8988T (cell line): ENCODE measurements at regions not wholly inside any gene's neighbourhood (a gene's known extent, or its start where the extent isn't known, plus 50 kb on each side); places are given as distances from the start of the nearest gene placed in this dataset.

Experiments used
- DNase-seq: peaks from one replicate; pipeline ENCODE4 v3.0.0; 2011

- DNase-seq = no peak
These were observed 104.5 kb downstream of the NGF start for GRCh38 chr1:115233598-115233997.

DNA sequence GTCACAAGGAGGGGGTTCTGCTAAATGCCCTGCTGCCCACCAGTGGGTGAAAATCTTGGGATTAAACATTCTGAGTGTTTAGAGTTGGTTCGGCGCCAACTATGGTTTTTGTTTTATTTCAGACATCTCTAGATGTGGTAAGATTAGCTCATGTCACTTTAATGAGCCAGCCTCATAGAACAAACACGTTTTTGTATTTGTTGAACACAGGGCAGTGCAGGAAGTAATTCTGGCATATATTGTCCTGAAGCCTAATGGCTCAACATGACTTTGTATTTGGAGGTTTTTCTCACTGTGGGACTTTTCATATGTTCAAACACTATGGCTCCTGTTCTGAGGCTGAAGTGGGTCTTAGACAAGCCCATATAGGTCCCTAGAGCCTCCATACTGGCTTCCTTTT, 107.8 kb downstream of the NGF start:
- DNase-seq = no peak

- DNase-seq = no peak
These were observed 109.0 kb downstream of the NGF start for GRCh38 chr1:115229016-115229415.

DNA sequence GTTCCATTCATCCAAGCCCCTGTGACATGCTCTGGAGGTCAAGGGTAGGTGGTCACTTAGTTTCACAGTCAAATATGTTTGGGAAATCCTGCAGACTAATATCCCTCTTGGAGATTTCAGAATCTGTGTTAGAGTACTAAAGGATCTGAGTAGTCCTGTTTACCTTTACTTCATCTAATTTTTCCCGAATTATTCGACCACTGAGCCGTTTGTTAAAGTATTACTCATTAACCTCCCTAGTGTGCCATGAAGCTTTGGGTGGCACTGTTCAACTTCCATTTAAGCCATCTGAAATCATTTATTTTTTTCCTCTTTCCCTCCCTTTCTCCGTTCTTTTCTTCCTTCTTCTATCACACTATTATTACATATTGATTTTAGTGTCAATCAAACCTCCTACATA, 109.9 kb downstream of the NGF start:
- DNase-seq = no peak

GRCh38 chr1:115227346-115228082, 110.5 kb downstream of the NGF start:
- no peak for DNase-seq

DNA sequence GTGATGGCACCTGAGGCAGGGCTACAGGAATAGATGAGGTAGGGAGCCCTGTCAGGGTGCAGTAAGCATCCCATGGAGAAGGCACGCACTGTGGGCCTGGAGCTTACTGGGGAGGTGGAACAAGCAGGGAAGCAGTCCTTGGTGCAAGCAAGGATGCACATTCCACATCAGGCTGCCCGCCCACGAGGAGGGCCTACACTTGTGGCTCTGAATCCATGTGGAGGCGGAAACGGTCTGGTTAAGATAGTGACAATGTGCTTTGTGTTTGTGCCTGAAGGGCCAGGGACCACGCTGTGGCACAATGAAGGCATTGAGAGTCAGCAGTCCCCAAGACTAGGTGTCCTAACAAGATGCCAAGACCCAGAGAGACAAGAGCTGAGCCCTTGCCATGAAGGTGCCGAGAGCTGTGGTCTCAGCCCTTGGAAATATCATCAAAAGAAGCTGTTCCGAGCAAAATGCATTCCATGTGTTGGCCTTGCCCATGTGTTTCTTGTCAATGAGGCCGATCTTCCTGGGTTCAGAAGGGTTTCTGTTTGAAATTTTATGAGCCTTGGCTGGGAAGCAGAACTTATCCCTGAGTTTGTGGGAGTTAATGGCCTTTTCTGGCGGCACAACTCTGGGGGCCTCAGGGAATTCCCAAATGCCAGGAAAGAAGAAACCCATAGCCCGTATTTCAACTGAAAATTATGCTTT, 111.9 kb downstream of the NGF start:
- DNase-seq = no peak

GRCh38 chr1:115224636-115225035, 113.4 kb downstream of the NGF start:
- DNase-seq = no peak

DNA sequence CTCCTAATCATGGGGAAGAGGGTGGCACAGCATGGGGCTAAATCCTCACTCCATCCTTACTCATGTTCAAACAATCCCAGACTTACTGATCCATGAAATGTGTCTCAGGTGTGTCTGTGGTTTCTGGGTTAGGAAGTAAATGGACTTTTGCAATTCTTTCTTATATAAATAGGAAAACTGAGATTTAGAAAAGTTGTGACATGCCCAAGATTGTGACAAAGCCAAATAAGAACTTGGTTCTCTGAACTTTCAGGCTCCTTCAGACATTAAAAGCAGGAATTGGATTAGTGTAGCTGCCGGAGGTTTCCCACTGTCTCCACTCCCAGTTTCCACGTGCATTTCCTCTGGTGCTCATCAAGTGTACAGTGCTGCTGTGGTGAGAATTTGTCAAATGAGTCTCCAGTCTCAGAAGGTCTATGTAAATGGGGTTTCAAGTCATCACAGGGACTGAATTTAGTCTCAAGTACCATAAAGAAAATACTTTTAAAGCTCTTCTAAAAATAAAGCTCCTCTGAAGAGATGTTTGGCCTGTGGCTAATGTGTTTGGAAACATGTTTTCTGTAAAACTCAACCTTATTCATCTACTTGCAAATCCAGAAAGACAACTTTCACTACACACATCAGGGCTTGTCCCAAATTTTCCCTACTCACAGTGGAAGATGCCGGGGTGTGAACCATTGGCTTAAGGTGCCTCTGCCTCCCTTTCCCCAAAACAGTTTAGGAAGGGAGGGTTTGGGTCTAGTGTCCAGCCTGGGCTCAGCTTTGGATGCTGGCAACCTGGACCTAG, 115.2 kb downstream of the NGF start:
- DNase-seq = no peak

DNA sequence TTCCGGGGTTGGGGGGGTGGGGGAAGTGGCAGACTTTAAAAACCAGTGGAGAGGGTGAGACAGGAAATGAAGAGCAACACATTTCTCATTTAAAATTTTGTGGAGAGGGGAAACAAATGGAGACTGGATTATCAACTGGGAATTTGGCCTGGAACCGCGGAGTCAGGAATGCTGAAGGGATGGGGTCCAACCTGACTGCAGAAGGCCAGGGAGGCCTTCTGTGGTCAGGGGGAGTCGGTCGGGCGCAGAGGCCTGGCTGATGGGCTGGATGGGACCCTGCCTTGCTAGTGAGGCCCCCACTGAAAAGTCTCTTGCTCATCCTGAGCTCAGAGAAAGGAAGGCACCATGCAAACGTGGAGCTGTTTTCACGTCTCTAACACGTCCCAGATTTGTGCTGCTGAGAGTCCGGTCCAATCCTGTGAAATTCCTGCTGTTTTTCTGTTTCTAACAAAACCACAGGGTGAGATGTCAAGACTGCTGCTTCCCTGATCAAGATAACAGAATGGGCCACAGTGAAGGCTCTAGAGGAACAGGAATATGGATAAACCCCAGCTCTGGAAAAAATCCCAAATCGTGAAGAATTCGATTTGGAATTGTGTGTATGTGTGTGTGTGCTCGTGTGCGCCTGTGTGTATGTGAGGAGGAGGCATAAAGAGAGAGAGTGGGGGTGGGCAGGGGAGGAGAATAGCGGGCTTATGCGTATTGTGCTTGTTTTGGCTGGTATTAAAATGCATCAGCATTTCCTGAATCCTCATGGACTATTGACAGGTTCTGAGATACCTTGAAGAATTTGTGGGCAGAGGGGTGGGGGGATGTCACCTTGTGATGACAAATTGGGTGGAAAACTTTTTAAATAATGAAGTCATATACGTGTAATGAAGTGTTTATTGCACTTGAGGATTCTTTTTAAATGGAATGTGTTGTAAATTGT, 117.4 kb downstream of the NGF start:
- no peak for DNase-seq

DNA sequence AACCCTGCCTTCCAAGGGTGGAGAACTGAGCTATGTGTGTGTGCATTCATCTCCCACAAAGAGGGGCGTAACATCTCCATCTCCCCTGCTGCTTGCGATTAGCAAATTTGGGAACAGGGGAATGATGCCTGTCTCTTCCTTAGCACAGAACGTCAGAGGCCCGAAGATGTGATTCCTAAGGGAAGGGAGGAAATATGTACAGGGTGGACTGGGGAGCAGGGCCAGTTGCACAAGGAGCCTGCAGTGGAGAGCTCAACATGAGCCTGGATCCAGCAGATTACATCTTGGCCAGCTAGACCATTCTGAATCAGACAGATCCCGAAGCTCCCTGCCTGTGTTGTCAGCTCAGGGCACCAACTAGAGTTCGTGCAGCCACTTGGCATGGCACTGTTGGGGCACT, 118.1 kb downstream of the NGF start:
- no peak for DNase-seq

GRCh38 chr1:115218699-115219098, 119.3 kb downstream of the NGF start:
- no peak for DNase-seq

DNA sequence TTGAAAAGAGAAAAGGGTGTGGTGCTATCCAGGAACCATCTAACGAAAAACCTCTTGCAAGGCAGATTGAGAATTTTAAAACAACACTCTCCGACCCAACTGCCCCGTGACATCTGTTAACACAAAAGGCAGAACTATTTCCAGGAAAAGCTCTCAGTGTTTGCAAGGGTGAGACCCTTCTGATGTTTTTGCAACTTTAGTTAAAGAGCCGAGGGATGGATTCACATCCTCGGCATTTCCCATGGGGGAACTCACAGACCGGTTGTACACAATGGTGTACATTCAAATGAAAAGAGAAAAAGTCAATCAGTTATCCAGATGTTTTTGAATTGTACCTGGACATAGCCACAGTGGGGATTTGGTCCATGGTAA, 120.0 kb downstream of the NGF start:
- no peak for DNase-seq

- no peak for DNase-seq
These were observed 120.7 kb downstream of the NGF start for GRCh38 chr1:115217150-115218033.

DNA sequence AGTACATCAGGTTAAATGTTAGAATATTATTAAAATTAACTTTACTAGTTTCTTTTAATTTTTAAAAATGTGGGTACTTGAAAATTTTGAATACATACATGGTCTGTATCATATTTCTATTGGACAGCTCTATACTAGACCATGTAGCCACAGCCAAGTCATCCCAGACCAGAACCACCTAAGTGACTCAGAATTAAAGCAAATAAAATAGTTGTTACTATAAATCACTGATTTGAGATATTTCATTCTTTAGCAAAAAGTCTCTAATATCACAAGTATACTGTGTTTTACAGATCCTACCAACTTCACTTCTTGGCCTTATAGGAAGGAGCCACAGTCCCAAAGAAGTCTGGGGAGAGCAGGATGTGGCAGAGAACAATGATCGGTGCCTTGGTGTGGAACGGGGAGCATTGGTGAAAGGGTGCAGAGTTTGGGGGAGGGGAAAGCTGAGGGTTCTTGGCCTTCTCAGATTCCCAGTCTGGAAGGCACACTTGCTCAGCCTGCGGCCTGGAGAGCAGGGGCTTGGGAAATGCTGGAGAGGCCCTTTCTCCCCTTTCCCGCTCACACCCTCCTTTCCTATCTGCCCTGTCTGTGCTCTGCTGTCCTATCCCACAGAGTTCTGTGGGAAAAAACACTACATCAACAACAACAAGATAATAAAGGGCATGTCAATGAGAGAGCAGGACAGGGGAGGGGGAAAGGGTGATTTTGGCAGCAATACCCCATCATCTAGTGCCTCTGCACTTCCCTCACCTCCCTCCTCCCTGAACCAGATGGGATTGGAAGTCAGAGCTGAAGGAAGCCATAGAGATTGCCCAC, 122.1 kb downstream of the NGF start:
- DNase-seq = no peak

GRCh38 chr1:115215110-115215509, 122.9 kb downstream of the NGF start:
- no peak for DNase-seq

GRCh38 chr1:115214098-115214497, 124.0 kb downstream of the NGF start:
- DNase-seq = no peak

- no peak for DNase-seq
These were observed 123.8 kb upstream of the TSPAN2 start for GRCh38 chr1:115213130-115213529.

- DNase-seq = no peak
These were observed 121.9 kb upstream of the TSPAN2 start for GRCh38 chr1:115211071-115211745.

- DNase-seq = no peak
These were observed 121.0 kb upstream of the TSPAN2 start for GRCh38 chr1:115210302-115210711.

DNA sequence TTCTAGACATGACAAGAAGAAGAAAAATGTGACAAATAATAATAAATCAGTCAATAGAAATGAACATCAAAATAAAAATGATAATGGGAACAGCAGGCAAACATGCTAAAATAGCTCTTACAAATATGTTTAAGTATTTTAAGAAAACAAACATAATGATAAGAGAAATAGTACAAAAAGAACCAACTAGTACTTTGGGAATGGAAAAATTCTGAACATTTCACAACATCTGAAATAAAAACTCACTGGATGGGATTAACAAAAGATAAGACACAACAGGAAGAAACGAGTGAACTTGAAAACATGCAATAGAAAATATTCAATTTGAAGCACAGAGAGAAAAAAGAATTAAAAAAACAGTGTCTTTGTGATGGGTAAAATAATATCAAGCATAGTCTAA, 115.2 kb upstream of the TSPAN2 start:
- no peak for DNase-seq
